GM18868 (cell line): ENCODE measurements at regions not wholly inside any gene's neighbourhood (a gene's known extent, or its start where the extent isn't known, plus 50 kb on each side); places are given as distances from the start of the nearest gene placed in this dataset.
"Not testable (repeated sequence)": the region's sequence is repeated elsewhere in the genome, so short reads cannot be mapped to it uniquely, and the experiment has no call there.

ENCODE experiments used
- ATAC-seq: cut with Tn5 transposase; IDR thresholded peaks from one replicate; pipeline ENCODE4 v1.9.1; 2021; ENCODE audit warnings: mild to moderate bottlenecking, moderate library complexity; ENCODE audit not compliant: unreplicated experiment

GRCh38 chr21:35713914-35714313 is 346.4 kb downstream of the SETD4 start:
- ATAC-seq, result no peak

GRCh38 chr21:35711661-35712060 is 348.7 kb downstream of the SETD4 start:
- ATAC-seq, result no peak

- no peak for ATAC-seq
These were observed 349.1 kb downstream of the SETD4 start for GRCh38 chr21:35711213-35711612.

- ATAC-seq, result not testable (repeated sequence)
These were observed 350.3 kb downstream of the SETD4 start for GRCh38 chr21:35709990-35710389.

- no peak for ATAC-seq
These were observed 354.4 kb downstream of the SETD4 start for GRCh38 chr21:35705888-35706287.

GRCh38 chr21:35705237-35705887 is 355.0 kb downstream of the SETD4 start:
- ATAC-seq, result no peak

GRCh38 chr21:35703704-35704103 is 356.6 kb downstream of the SETD4 start:
- ATAC-seq, result no peak

- ATAC-seq, result no peak
These were observed 361.0 kb downstream of the SETD4 start for GRCh38 chr21:35699361-35699760.

GRCh38 chr21:35697321-35697808 is 363.0 kb downstream of the SETD4 start:
- ATAC-seq, result no peak

GRCh38 chr21:35696644-35697043 is 363.7 kb downstream of the SETD4 start:
- ATAC-seq, result no peak

GRCh38 chr21:35692311-35692710 is 368.0 kb downstream of the SETD4 start:
- ATAC-seq, result no peak

- ATAC-seq, result no peak
These were observed 369.9 kb downstream of the SETD4 start for GRCh38 chr21:35690436-35690835.

- ATAC-seq, result no peak
These were observed 374.2 kb downstream of the SETD4 start for GRCh38 chr21:35686156-35686555.

- no peak for ATAC-seq
These were observed 376.5 kb downstream of the SETD4 start for GRCh38 chr21:35683664-35684304.

- ATAC-seq, result no peak
These were observed 377.3 kb downstream of the SETD4 start for GRCh38 chr21:35682904-35683549.

- ATAC-seq, result no peak
These were observed 378.4 kb downstream of the SETD4 start for GRCh38 chr21:35681946-35682345.

GRCh38 chr21:35679076-35679475 is 381.2 kb downstream of the SETD4 start:
- no peak for ATAC-seq

- ATAC-seq, result no peak
These were observed 381.9 kb downstream of the SETD4 start for GRCh38 chr21:35678393-35678792.

GRCh38 chr21:35677298-35677841 is 383.0 kb downstream of the SETD4 start:
- ATAC-seq, result no peak

GRCh38 chr21:35674895-35675470 is 385.3 kb downstream of the SETD4 start:
- no peak for ATAC-seq

- ATAC-seq, result no peak
These were observed 386.1 kb downstream of the SETD4 start for GRCh38 chr21:35674091-35674671.
